Endothelial cell of umbilical vein (primary cell): ENCODE measurements at regions not wholly inside any gene's neighbourhood (a gene's known extent, or its start where the extent isn't known, plus 50 kb on each side); places are given as distances from the start of the nearest gene placed in this dataset.

ENCODE experiments used
- BruUV-seq: library from RNA; stranded (reverse); fragments of 400-500 nt; replicated peaks from 2 replicates; lab custom pipeline; 2021; lab: Mats Ljungman, UMichigan
- CTCF ChIA-PET: fragments of 300-600, 350-600 bp; sonication (Branson Sonifier 250); formaldehyde crosslinking; loops from one replicate; lab custom pipeline; 2021; ENCODE audit warnings: antibody characterized with exemption, inconsistent platforms; lab: Charles Lee
- POLR2A ChIA-PET: fragments of 300-600, 350-600 bp; sonication (Branson Sonifier 250); formaldehyde crosslinking; loops from one replicate; lab custom pipeline; 2021; ENCODE audit warnings: antibody characterized with exemption, inconsistent platforms; lab: Charles Lee
- DNase-seq: peaks from one replicate; pipeline ENCODE4 v3.0.0-alpha.2; 2011; ENCODE audit warnings: low read depth, low spot score
- FAIRE-seq: peaks from 2 replicates; lab custom pipeline; 2011; peaks lifted over from hg19 to GRCh38; lab: Jason Lieb, UNC
- H2AFZ ChIP-seq: 2 replicates; pipeline ENCODE4 v1.6.0; 2012; ENCODE audit warnings: low read depth, low read length, control low read depth, inconsistent platforms
- H3K27ac ChIP-seq: 2 replicates; pipeline ENCODE4 v1.5.1; 2011; ENCODE audit warnings: low read depth, mild to moderate bottlenecking, control low read depth, low read length, moderate library complexity; ENCODE audit not compliant: insufficient read depth
- H3K27me3 ChIP-seq, 2 experiments: 2 replicates each; pipeline versions ENCODE4 v1.6.0 to v1.6.1; 2011; ENCODE audit warnings: low read length in 2 of 2, mixed read lengths in 1 of 2; ENCODE audit not compliant: control insufficient read depth in 2 of 2, insufficient read depth in 2 of 2
- H3K36me3 ChIP-seq, 2 experiments: 2 replicates in 1 of 2; 3 replicates in 1 of 2; pipeline ENCODE4 v1.5.1; 2011; ENCODE audit warnings: low read length in 2 of 2, mild to moderate bottlenecking in 1 of 2, moderate library complexity in 1 of 2; ENCODE audit not compliant: control insufficient read depth in 2 of 2, insufficient read depth in 2 of 2; ENCODE audit errors: extremely low read depth in 1 of 2
- H3K4me1 ChIP-seq: 3 replicates; pipeline ENCODE4 v1.5.1; 2011; ENCODE audit warnings: mild to moderate bottlenecking, low read length; ENCODE audit not compliant: control insufficient read depth, insufficient read depth; ENCODE audit errors: extremely low read depth
- H3K4me2 ChIP-seq: 2 replicates; pipeline ENCODE4 v1.6.1; 2011; ENCODE audit warnings: low read length, control low read depth, mixed read lengths; ENCODE audit not compliant: insufficient read depth
- H3K4me3 ChIP-seq, 3 experiments: fragments of 200-600 bp in 1 of 3; sonication (generic), shearing (Covaris generic) in 1 of 3; replicated peaks in 1 of 3; 2 replicates each; pipeline ENCODE4 v1.5.1; 2011 to 2016; ENCODE audit warnings: control low read depth in 3 of 3, low read length in 3 of 3, mild to moderate bottlenecking in 2 of 3, inconsistent platforms in 1 of 3, low read depth in 1 of 3, moderate library complexity in 1 of 3; ENCODE audit not compliant: insufficient read depth in 1 of 3
- H3K79me2 ChIP-seq: 2 replicates; pipeline ENCODE4 v1.6.0; 2012; ENCODE audit warnings: low read length, inconsistent platforms; ENCODE audit not compliant: control insufficient read depth, insufficient read depth
- H3K9ac ChIP-seq: replicated peaks from 2 replicates; pipeline ENCODE3; 2011; ENCODE audit warnings: low read length, control low read depth; ENCODE audit not compliant: insufficient read depth; ENCODE audit errors: extremely low read depth
- H3K9me1 ChIP-seq: replicated peaks from 3 replicates; pipeline ENCODE4 v1.6.0; 2011; ENCODE audit warnings: mild to moderate bottlenecking, low read length; ENCODE audit not compliant: control insufficient read depth, insufficient read depth; ENCODE audit errors: extremely low read depth
- H3K9me3 ChIP-seq: replicated peaks from 2 replicates; pipeline ENCODE4 v1.5.1; 2012; ENCODE audit warnings: low read length, inconsistent platforms; ENCODE audit not compliant: control insufficient read depth, insufficient read depth
- H4K20me1 ChIP-seq: replicated peaks from 2 replicates; pipeline ENCODE3; 2011; ENCODE audit warnings: mild to moderate bottlenecking, low read length; ENCODE audit not compliant: control insufficient read depth, insufficient read depth; ENCODE audit errors: extremely low read depth
- EZH2 ChIP-seq: IDR thresholded peaks from 2 replicates; pipeline ENCODE4 v1.6.1; 2012; ENCODE audit warnings: borderline replicate concordance, low read depth, mild to moderate bottlenecking, moderate library complexity, low read length, inconsistent platforms; ENCODE audit not compliant: severe bottlenecking
- FOS ChIP-seq: IDR thresholded peaks from 2 replicates; pipeline ENCODE4 v1.6.1; 2011; ENCODE audit warnings: mild to moderate bottlenecking, low read length, moderate library complexity, borderline replicate concordance; ENCODE audit not compliant: insufficient read depth
- GATA2 ChIP-seq: IDR thresholded peaks from 2 replicates; pipeline ENCODE4 v1.7.0; 2011; ENCODE audit warnings: low read depth, mild to moderate bottlenecking, moderate library complexity, mixed read lengths, low read length; ENCODE audit not compliant: insufficient read length, insufficient read depth
- JUN ChIP-seq: IDR thresholded peaks from 2 replicates; pipeline ENCODE4 v1.6.1; 2011; ENCODE audit warnings: borderline replicate concordance, low read depth; ENCODE audit not compliant: insufficient read length, insufficient read depth
- MAX ChIP-seq: IDR thresholded peaks from 2 replicates; pipeline ENCODE4 v1.6.1; 2011; ENCODE audit not compliant: insufficient read depth, insufficient read length
- MYC ChIP-seq: IDR thresholded peaks from one replicate; pipeline ENCODE4 v1.6.1; 2011; ENCODE audit warnings: mild to moderate bottlenecking, low read depth, low read length
- POLR2A ChIP-seq: IDR thresholded peaks from 2 replicates; pipeline ENCODE4 v1.6.1; 2012; ENCODE audit warnings: low read depth, mild to moderate bottlenecking, control low read depth, low read length
- POLR2AphosphoS5 ChIP-seq: IDR thresholded peaks from 2 replicates; pipeline ENCODE4 v1.6.1; 2012; ENCODE audit warnings: low read depth, mild to moderate bottlenecking, control low read depth, low read length, moderate library complexity; ENCODE audit not compliant: insufficient read depth
- dilution Hi-C: fragments of 300-500 bp; cut with MboI; formaldehyde crosslinking; loops from one replicate; pipeline ENCODE4 v1.15.0; 2019; ENCODE audit warnings: low sequenced_read_pairs; ENCODE audit not compliant: extremely low pct_ligation_motif_present
- intact Hi-C: fragments of 100-400 bp; cut with micrococcal nuclease; formaldehyde crosslinking; loops from one replicate; pipeline ENCODE4 v1.10.0; 2022
- TF ChIP-seq, protein P1 (sequence below), 2 donors: IDR thresholded peaks; 1 replicate in 1 of 2; 2 replicates in 1 of 2; pipeline ENCODE4 v1.5.1; 2011; ENCODE audit warnings: low read length in 2 of 2, mild to moderate bottlenecking in 2 of 2, moderate library complexity in 2 of 2, control low read depth in 1 of 2, inconsistent platforms in 1 of 2, low read depth in 1 of 2; ENCODE audit not compliant: insufficient read depth in 1 of 2; ENCODE audit errors: extremely low read depth in 1 of 2

DNA sequence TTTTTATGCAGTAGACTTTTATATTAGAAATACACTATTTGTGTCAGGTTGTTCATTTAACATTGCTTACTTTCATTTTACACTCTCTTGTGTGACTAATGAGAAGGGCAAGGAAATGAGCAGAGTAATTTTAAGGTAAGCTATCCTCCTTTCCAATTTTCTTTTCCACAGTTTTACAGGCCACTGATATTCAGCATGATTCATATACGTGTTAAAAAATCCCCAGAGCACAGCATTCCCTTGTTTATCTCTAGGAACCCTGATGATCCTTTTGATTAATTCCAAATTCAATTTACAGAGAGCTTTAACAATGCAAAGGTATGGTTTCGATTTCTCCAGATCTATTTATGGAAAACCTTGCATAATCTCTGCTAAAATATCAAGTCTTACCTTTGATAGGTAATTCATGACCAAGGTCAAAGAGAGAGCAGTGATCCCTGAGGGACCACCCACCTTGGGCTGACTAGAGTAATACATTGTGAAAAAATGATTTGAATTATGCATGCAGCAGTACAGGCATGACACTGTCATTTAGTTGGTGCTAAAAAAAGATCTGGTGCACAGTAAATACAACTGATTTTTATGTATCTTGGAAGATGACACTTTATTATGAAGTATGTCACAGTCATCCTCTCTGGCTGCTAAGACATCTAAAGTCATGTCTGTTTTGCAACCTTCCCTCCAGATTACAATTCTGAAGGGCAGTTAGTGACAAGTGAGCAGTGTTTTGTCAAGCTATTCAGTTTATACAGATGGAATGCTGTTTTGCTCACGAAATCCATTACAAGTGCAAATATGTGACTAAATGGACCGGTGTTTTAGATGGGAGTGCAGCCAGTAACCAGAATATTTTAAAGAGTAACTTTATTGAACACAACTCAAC is 736.6 kb downstream of the EPHA7 start:
- Histone ChIP-seq H3K4me3 (no peak overlapping the region), H3K9me3 (no peaks in the 10 kb centered on the region), H4K20me1 (no peaks in the 10 kb centered on the region), H3K4me2 (no peak overlapping the region), H2AFZ (no peak overlapping the region), H3K27ac (no peak overlapping the region), H3K36me3 (no peaks in the 10 kb centered on the region), H3K79me2 (no peaks in the 10 kb centered on the region), H3K27me3 (no peaks in the 10 kb centered on the region), H3K4me1 (no peaks in the 10 kb centered on the region), H3K9ac (no peak overlapping the region), H3K9me1 (no peaks in the 10 kb centered on the region)
- ChIA-PET POLR2A (no interaction called here), CTCF (no interaction called here)
- TF ChIP-seq POLR2A (no peak), MAX (no peak), POLR2AphosphoS5 (no peak), MYC (no peak), GATA2 (no peak), EZH2 (no peak), JUN (no peak), FOS (no peak)
- TF ChIP-seq, protein P1, sequence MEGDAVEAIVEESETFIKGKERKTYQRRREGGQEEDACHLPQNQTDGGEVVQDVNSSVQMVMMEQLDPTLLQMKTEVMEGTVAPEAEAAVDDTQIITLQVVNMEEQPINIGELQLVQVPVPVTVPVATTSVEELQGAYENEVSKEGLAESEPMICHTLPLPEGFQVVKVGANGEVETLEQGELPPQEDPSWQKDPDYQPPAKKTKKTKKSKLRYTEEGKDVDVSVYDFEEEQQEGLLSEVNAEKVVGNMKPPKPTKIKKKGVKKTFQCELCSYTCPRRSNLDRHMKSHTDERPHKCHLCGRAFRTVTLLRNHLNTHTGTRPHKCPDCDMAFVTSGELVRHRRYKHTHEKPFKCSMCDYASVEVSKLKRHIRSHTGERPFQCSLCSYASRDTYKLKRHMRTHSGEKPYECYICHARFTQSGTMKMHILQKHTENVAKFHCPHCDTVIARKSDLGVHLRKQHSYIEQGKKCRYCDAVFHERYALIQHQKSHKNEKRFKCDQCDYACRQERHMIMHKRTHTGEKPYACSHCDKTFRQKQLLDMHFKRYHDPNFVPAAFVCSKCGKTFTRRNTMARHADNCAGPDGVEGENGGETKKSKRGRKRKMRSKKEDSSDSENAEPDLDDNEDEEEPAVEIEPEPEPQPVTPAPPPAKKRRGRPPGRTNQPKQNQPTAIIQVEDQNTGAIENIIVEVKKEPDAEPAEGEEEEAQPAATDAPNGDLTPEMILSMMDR (IDR thresholded peaks at IDR 0.05; ENCODE audit: extremely low read depth in 1 of 2, insufficient read depth in 1 of 2, low read depth in 1 of 2, low read length in 2 of 2), result no peak
- intact Hi-C loops, result no loop called here
- no peak for FAIRE-seq
- BruUV-seq, result no TSS peak
- no peak for DNase-seq
- dilution Hi-C loops, result no loop called here
